ENCODE measurements at regions not wholly inside any gene's neighbourhood (a gene's known extent, or its start where the extent isn't known, plus 50 kb on each side); places are given as distances from the start of the nearest gene placed in this dataset.

DNA sequence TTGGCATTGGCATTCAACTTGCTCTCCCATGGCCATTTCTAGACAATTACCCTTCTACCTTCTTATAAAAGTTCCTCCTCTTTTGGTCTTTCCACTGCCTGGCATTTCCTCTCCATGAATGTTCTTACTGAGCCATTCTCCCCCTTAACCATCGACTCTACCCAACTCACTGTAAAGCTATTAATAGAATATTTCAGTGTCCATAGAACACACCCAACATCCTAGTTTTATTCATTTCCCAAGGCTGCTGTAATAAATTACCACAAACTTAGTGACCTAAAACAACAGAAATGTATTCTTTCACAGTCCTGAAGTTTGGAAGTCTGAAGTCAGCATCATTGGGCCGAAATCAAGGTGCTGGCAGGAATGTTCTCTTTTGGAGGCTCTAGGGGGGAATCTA lies 170.0 kb upstream of the ATP5MC3 start:
- H3K4me3 ChIP-seq (ENCODE audit: low read length in 3 of 3) = no peak overlapping the region
- no peak overlapping the region for H3K27ac ChIP-seq (ENCODE audit: low read depth in 2 of 2, low read length in 2 of 2)
- no peak for DNase-seq
- TF ChIP-seq, protein P1, sequence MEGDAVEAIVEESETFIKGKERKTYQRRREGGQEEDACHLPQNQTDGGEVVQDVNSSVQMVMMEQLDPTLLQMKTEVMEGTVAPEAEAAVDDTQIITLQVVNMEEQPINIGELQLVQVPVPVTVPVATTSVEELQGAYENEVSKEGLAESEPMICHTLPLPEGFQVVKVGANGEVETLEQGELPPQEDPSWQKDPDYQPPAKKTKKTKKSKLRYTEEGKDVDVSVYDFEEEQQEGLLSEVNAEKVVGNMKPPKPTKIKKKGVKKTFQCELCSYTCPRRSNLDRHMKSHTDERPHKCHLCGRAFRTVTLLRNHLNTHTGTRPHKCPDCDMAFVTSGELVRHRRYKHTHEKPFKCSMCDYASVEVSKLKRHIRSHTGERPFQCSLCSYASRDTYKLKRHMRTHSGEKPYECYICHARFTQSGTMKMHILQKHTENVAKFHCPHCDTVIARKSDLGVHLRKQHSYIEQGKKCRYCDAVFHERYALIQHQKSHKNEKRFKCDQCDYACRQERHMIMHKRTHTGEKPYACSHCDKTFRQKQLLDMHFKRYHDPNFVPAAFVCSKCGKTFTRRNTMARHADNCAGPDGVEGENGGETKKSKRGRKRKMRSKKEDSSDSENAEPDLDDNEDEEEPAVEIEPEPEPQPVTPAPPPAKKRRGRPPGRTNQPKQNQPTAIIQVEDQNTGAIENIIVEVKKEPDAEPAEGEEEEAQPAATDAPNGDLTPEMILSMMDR (IDR thresholded peaks at IDR 0.05; ENCODE audit: borderline replicate concordance, extremely low read depth, insufficient read depth) = no peak
- no peaks in the 10 kb centered on the region for H3K4me1 ChIP-seq (ENCODE audit: control insufficient read depth in 2 of 3, insufficient read depth in 2 of 3, low read depth in 1 of 3, low read length in 3 of 3)
- intact Hi-C loops (cut with DNase I) = no loop called here
- H3K36me3 ChIP-seq (ENCODE audit: control insufficient read depth in 2 of 3, insufficient read depth in 3 of 3, low read length in 3 of 3) = no peaks in the 10 kb centered on the region
- FAIRE-seq = no peak
- no peak overlapping the region for H3K9ac ChIP-seq (ENCODE audit: low read length in 3 of 3)
- no peaks in the 10 kb centered on the region for H3K9me3 ChIP-seq (ENCODE audit: control insufficient read depth in 2 of 3, insufficient read depth in 1 of 3, low read length in 3 of 3)
- H3K27me3 ChIP-seq (ENCODE audit: control insufficient read depth, insufficient read depth, low read length) = no peaks in the 10 kb centered on the region

DNA sequence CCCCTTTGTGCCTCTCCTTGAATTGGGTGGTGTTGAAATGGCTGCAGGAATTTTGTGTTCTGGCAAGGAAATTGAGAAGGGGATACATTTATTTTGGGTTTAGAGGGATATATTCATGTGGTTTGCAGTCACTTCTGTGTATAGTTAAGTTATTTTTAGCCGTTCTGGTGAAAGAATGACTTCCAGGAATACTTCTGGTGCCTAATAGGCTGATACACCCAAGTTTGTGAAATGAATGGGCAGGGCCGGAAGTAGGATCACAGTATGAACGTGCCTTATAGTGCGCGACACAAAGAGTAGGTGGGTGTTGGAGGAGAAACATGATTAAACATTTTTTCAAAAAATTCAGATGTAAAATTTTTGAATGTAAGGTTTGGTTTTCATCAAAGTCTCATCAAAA lies 168.6 kb upstream of the ATP5MC3 start:
- H3K27ac ChIP-seq (ENCODE audit: low read depth in 2 of 2, low read length in 2 of 2) = no peak overlapping the region
- no peak overlapping the region for H3K4me3 ChIP-seq (ENCODE audit: low read length in 3 of 3)
- intact Hi-C loops (cut with DNase I) = no loop called here
- no peaks in the 10 kb centered on the region for H3K9me3 ChIP-seq (ENCODE audit: control insufficient read depth in 2 of 3, insufficient read depth in 1 of 3, low read length in 3 of 3)
- no peaks in the 10 kb centered on the region for H3K36me3 ChIP-seq (ENCODE audit: control insufficient read depth in 2 of 3, insufficient read depth in 3 of 3, low read length in 3 of 3)
- H3K27me3 ChIP-seq (ENCODE audit: control insufficient read depth, insufficient read depth, low read length) = no peaks in the 10 kb centered on the region
- TF ChIP-seq, protein P1 (IDR thresholded peaks at IDR 0.05; ENCODE audit: borderline replicate concordance, extremely low read depth, insufficient read depth) = no peak
- H3K9ac ChIP-seq (ENCODE audit: low read length in 3 of 3) = no peak overlapping the region
- no peaks in the 10 kb centered on the region for H3K4me1 ChIP-seq (ENCODE audit: control insufficient read depth in 2 of 3, insufficient read depth in 2 of 3, low read depth in 1 of 3, low read length in 3 of 3)
- DNase-seq = no peak
- FAIRE-seq = no peak

GRCh38 chr2:175342085-175342484 lies 160.6 kb upstream of the ATP5MC3 start:
- FAIRE-seq = peak; percentile 35
- TF ChIP-seq, protein P1 (IDR thresholded peaks at IDR 0.05; ENCODE audit: borderline replicate concordance, extremely low read depth, insufficient read depth) = no peak
- intact Hi-C loops (cut with DNase I) = no loop called here
- Histone ChIP-seq H3K27ac (ENCODE audit: low read depth in 2 of 2, low read length in 2 of 2) (no peak overlapping the region), H3K27me3 (ENCODE audit: control insufficient read depth, insufficient read depth, low read length) (no peaks in the 10 kb centered on the region), H3K9me3 (ENCODE audit: control insufficient read depth in 2 of 3, insufficient read depth in 1 of 3, low read length in 3 of 3) (peaks cover 0 to 4% (median 2%) of the 10 kb centered on the region in 3 donors), H3K4me3 (ENCODE audit: low read length in 3 of 3) (no peak overlapping the region), H3K9ac (ENCODE audit: low read length in 3 of 3) (no peak overlapping the region), H3K4me1 (ENCODE audit: control insufficient read depth in 2 of 3, insufficient read depth in 2 of 3, low read depth in 1 of 3, low read length in 3 of 3) (no peaks in the 10 kb centered on the region), H3K36me3 (ENCODE audit: control insufficient read depth in 2 of 3, insufficient read depth in 3 of 3, low read length in 3 of 3) (no peaks in the 10 kb centered on the region)
- DNase-seq = no peak

- no peaks in the 10 kb centered on the region for H3K9me3 ChIP-seq (ENCODE audit: control insufficient read depth in 2 of 3, insufficient read depth in 1 of 3, low read length in 3 of 3)
- H3K4me1 ChIP-seq (ENCODE audit: control insufficient read depth in 2 of 3, insufficient read depth in 2 of 3, low read depth in 1 of 3, low read length in 3 of 3) = no peaks in the 10 kb centered on the region
- DNase-seq = no peak
- TF ChIP-seq, protein P1 (IDR thresholded peaks at IDR 0.05; ENCODE audit: borderline replicate concordance, extremely low read depth, insufficient read depth) = no peak
- H3K36me3 ChIP-seq (ENCODE audit: control insufficient read depth in 2 of 3, insufficient read depth in 3 of 3, low read length in 3 of 3) = no peaks in the 10 kb centered on the region
- H3K9ac ChIP-seq (ENCODE audit: low read length in 3 of 3) = no peak overlapping the region
- FAIRE-seq = no peak
- intact Hi-C loops (cut with DNase I) = no loop called here
- H3K27me3 ChIP-seq (ENCODE audit: control insufficient read depth, insufficient read depth, low read length) = no peaks in the 10 kb centered on the region
- no peak overlapping the region for H3K27ac ChIP-seq (ENCODE audit: low read depth in 2 of 2, low read length in 2 of 2)
- no peak overlapping the region for H3K4me3 ChIP-seq (ENCODE audit: low read length in 3 of 3)
Measured at GRCh38 chr2:175330195-175330594, 148.7 kb upstream of the ATP5MC3 start.

Measured in kidney (tissue), 13 donors.